ENCODE measurements at regions not wholly inside any gene's neighbourhood (a gene's known extent, or its start where the extent isn't known, plus 50 kb on each side); places are given as distances from the start of the nearest gene placed in this dataset.

DNA sequence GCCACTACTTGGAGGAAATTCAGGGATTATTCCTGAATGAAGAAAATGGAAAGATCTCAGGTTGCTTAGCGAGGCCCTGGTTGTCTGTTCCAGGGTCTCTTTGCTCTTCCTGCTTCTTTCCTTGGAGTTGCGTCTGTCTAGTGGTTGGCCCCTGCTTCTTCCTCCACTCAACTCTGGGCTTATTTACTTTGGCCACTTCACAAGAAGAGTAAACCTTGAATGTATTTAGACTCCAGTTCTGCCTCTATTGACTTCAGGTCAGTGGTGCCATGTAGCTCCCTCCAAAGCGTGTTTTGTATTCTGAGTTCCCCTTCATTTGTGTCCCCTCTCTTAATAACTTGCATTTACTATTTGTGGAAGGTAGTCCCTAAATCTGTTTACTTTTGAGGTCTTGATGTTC is 456.5 kb downstream of the UTRN start:
- TF ChIP-seq, protein P1, sequence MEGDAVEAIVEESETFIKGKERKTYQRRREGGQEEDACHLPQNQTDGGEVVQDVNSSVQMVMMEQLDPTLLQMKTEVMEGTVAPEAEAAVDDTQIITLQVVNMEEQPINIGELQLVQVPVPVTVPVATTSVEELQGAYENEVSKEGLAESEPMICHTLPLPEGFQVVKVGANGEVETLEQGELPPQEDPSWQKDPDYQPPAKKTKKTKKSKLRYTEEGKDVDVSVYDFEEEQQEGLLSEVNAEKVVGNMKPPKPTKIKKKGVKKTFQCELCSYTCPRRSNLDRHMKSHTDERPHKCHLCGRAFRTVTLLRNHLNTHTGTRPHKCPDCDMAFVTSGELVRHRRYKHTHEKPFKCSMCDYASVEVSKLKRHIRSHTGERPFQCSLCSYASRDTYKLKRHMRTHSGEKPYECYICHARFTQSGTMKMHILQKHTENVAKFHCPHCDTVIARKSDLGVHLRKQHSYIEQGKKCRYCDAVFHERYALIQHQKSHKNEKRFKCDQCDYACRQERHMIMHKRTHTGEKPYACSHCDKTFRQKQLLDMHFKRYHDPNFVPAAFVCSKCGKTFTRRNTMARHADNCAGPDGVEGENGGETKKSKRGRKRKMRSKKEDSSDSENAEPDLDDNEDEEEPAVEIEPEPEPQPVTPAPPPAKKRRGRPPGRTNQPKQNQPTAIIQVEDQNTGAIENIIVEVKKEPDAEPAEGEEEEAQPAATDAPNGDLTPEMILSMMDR (conservative IDR thresholded peaks at IDR 0.05), result no peak
- no peak for TF ChIP-seq ZFX (IDR thresholded peaks at IDR 0.05)

Measured in C4-2B (cell line).